SK-N-SH treated with all-trans-retinoic acid at 6 μM for 48 hours (cell line): ENCODE measurements at regions not wholly inside any gene's neighbourhood (a gene's known extent, or its start where the extent isn't known, plus 50 kb on each side); places are given as distances from the start of the nearest gene placed in this dataset.

Source experiments
- ATAC-seq: fragments of 200-7000 bp; cut with Tn5 transposase; 3 replicates; pipeline ENCODE4 v1.9.1; 2020; ENCODE audit warnings: mild to moderate bottlenecking, moderate library complexity
- BACH2 ChIP-seq: fragments of 250-450 bp; sonication (Bioruptor Pico); IDR thresholded peaks from 2 replicates; pipeline ENCODE4 v1.9.0; 2021; ENCODE audit warnings: mild to moderate bottlenecking, borderline replicate concordance
- CSDC2 ChIP-seq: fragments of 250-450 bp; sonication (Bioruptor Pico); IDR thresholded peaks from 2 replicates; pipeline ENCODE4 v1.5.0; 2020; ENCODE audit warnings: mild to moderate bottlenecking, moderate library complexity
- ESRRG ChIP-seq: fragments of 250-450 bp; sonication (Bioruptor Pico); IDR thresholded peaks from 2 replicates; pipeline ENCODE4 v1.6.1; 2021; ENCODE audit warnings: mild to moderate bottlenecking
- GLIS3 ChIP-seq: fragments of 250-450 bp; sonication (Bioruptor Pico); IDR thresholded peaks from 2 replicates; pipeline ENCODE4 v1.5.0; 2020; ENCODE audit warnings: mild to moderate bottlenecking, moderate library complexity
- ISL1 ChIP-seq: fragments of 250-450 bp; sonication (Bioruptor Pico); IDR thresholded peaks from 2 replicates; pipeline ENCODE4 v2.1.2; 2022; ENCODE audit warnings: mild to moderate bottlenecking, moderate library complexity
- OSR1 ChIP-seq: fragments of 250-450 bp; sonication (Bioruptor Pico); IDR thresholded peaks from 2 replicates; pipeline ENCODE4 v1.8.0; 2022; ENCODE audit warnings: moderate library complexity, mild to moderate bottlenecking, inconsistent platforms
- PPARA ChIP-seq: fragments of 250-450 bp; sonication (Bioruptor Pico); IDR thresholded peaks from 2 replicates; pipeline ENCODE4 v1.5.0; 2020; ENCODE audit warnings: mild to moderate bottlenecking, borderline replicate concordance
- SNAI2 ChIP-seq: fragments of 250-450 bp; sonication (Bioruptor Pico); IDR thresholded peaks from 2 replicates; pipeline ENCODE4 v1.5.0; 2020; ENCODE audit warnings: mild to moderate bottlenecking, moderate library complexity
- TCF4 ChIP-seq: fragments of 250-450 bp; sonication (Bioruptor Pico); IDR thresholded peaks from 2 replicates; pipeline ENCODE4 v1.8.0; 2021; ENCODE audit warnings: mild to moderate bottlenecking, moderate library complexity, borderline replicate concordance
- TOX ChIP-seq: fragments of 250-450 bp; sonication (Bioruptor Pico); IDR thresholded peaks from 2 replicates; pipeline ENCODE4 v1.8.0; 2021; ENCODE audit warnings: mild to moderate bottlenecking, moderate library complexity, borderline replicate concordance
- ZC3H10 ChIP-seq: fragments of 250-450 bp; sonication (Bioruptor Pico); IDR thresholded peaks from 2 replicates; pipeline ENCODE4 v1.5.1; 2021; ENCODE audit warnings: mild to moderate bottlenecking, moderate library complexity
- ZFP3 ChIP-seq: fragments of 250-450 bp; sonication (Bioruptor Pico); IDR thresholded peaks from 2 replicates; pipeline ENCODE4 v1.5.0; 2020; ENCODE audit warnings: mild to moderate bottlenecking, moderate library complexity
- ZFP30 ChIP-seq: fragments of 450-650 bp; formaldehyde crosslinking; IDR thresholded peaks from 2 replicates; pipeline ENCODE4 v1.5.0; 2022; ENCODE audit warnings: mild to moderate bottlenecking, moderate library complexity
- ZNF70 ChIP-seq: fragments of 450-650 bp; formaldehyde crosslinking; IDR thresholded peaks from 2 replicates; pipeline ENCODE4 v1.5.0; 2020; ENCODE audit warnings: mild to moderate bottlenecking, moderate library complexity
- TF ChIP-seq, protein P1 (sequence below): fragments of 250-450 bp; sonication (Bioruptor Pico); IDR thresholded peaks from 2 replicates; pipeline ENCODE4 v1.5.1; 2020; ENCODE audit warnings: low read depth, mild to moderate bottlenecking, moderate library complexity
- TF ChIP-seq, protein P2 (sequence below): fragments of 250-450 bp; sonication (Bioruptor Pico); IDR thresholded peaks from 2 replicates; pipeline ENCODE4 v1.8.0; 2020; ENCODE audit warnings: mild to moderate bottlenecking, moderate library complexity, borderline replicate concordance
- TF ChIP-seq, protein P3 (sequence below): fragments of 250-450 bp; sonication (Bioruptor Pico); IDR thresholded peaks from 2 replicates; pipeline ENCODE4 v1.8.0; 2021; ENCODE audit warnings: low read depth, mild to moderate bottlenecking, moderate library complexity, borderline replicate concordance
- TF ChIP-seq, protein P4 (sequence below): fragments of 250-450 bp; sonication (Bioruptor Pico); IDR thresholded peaks from 2 replicates; pipeline ENCODE4 v1.5.0; 2020; ENCODE audit warnings: mild to moderate bottlenecking, moderate library complexity
- TF ChIP-seq, protein P5 (sequence below): fragments of 250-450 bp; sonication (Bioruptor Pico); IDR thresholded peaks from 2 replicates; pipeline ENCODE4 v1.5.1; 2021; ENCODE audit warnings: mild to moderate bottlenecking, moderate library complexity

DNA sequence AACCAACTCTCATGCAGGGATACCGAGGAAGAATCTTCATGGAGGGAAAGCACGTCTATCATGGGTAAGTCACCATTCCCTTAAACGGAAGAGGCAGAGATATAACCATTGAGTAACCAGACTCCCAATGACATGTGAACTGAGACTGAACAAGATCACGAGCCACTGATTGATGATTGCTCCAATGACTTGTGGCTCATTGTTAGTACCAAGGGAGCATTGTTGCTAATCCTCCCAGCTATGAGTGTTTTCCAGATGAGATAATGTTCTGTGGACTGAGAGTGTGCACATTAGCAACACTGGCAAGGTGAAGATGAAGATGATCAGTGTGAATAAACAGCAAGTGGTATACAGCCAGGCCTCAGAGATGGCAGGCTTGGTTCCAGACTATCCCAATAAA lies 219.2 kb upstream of the MAP3K1 start (continued):
- TF ChIP-seq, protein P1, sequence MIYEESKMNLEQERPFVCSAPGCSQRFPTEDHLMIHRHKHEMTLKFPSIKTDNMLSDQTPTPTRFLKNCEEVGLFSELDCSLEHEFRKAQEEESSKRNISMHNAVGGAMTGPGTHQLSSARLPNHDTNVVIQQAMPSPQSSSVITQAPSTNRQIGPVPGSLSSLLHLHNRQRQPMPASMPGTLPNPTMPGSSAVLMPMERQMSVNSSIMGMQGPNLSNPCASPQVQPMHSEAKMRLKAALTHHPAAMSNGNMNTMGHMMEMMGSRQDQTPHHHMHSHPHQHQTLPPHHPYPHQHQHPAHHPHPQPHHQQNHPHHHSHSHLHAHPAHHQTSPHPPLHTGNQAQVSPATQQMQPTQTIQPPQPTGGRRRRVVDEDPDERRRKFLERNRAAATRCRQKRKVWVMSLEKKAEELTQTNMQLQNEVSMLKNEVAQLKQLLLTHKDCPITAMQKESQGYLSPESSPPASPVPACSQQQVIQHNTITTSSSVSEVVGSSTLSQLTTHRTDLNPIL (CRISPR knock-in tag): no peak
- no peak for TF ChIP-seq ESRRG (CRISPR knock-in tag)
- TF ChIP-seq, protein P2, sequence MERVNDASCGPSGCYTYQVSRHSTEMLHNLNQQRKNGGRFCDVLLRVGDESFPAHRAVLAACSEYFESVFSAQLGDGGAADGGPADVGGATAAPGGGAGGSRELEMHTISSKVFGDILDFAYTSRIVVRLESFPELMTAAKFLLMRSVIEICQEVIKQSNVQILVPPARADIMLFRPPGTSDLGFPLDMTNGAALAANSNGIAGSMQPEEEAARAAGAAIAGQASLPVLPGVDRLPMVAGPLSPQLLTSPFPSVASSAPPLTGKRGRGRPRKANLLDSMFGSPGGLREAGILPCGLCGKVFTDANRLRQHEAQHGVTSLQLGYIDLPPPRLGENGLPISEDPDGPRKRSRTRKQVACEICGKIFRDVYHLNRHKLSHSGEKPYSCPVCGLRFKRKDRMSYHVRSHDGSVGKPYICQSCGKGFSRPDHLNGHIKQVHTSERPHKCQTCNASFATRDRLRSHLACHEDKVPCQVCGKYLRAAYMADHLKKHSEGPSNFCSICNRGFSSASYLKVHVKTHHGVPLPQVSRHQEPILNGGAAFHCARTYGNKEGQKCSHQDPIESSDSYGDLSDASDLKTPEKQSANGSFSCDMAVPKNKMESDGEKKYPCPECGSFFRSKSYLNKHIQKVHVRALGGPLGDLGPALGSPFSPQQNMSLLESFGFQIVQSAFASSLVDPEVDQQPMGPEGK (CRISPR knock-in tag): no peak
- no peak for TF ChIP-seq ZC3H10 (CRISPR knock-in tag)
- no peak for TF ChIP-seq ZNF70 (CRISPR knock-in tag)
- no peak for TF ChIP-seq CSDC2 (CRISPR knock-in tag)
- TF ChIP-seq TOX (CRISPR knock-in tag): no peak
- no peak for TF ChIP-seq SNAI2 (CRISPR knock-in tag)

DNA sequence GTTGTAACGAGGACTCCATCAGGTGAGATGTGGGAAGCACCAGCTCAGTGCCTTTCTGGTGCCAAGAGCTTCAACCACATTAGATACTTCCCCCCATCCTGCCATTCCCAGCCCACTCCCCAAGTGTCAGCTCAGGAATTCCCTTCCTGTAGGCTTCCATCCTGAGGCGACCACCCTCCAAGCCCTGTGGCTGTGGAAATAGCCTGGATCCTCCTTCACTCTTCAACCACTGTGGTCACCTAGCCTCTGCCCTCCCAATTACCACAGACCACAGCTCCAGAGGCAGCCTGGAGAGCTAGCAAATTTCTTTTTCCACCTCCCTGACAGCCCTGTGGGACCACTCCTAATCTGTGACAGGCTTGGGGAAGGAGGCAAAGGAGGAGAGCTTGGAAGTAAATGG lies 219.8 kb upstream of the MAP3K1 start:
- TF ChIP-seq ZNF70 (CRISPR knock-in tag) (no peak), TOX (CRISPR knock-in tag) (no peak), PPARA (no peak), ISL1 (no peak), OSR1 (CRISPR knock-in tag) (no peak), ZFP30 (no peak), CSDC2 (CRISPR knock-in tag) (no peak)
- TF ChIP-seq, protein P3, sequence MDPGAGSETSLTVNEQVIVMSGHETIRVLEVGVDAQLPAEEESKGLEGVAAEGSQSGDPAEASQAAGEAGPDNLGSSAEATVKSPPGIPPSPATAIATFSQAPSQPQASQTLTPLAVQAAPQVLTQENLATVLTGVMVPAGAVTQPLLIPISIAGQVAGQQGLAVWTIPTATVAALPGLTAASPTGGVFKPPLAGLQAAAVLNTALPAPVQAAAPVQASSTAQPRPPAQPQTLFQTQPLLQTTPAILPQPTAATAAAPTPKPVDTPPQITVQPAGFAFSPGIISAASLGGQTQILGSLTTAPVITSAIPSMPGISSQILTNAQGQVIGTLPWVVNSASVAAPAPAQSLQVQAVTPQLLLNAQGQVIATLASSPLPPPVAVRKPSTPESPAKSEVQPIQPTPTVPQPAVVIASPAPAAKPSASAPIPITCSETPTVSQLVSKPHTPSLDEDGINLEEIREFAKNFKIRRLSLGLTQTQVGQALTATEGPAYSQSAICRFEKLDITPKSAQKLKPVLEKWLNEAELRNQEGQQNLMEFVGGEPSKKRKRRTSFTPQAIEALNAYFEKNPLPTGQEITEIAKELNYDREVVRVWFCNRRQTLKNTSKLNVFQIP (CRISPR knock-in tag): no peak
- TF ChIP-seq, all 23 proteins: peak for 0
- ATAC-seq: no peak

DNA sequence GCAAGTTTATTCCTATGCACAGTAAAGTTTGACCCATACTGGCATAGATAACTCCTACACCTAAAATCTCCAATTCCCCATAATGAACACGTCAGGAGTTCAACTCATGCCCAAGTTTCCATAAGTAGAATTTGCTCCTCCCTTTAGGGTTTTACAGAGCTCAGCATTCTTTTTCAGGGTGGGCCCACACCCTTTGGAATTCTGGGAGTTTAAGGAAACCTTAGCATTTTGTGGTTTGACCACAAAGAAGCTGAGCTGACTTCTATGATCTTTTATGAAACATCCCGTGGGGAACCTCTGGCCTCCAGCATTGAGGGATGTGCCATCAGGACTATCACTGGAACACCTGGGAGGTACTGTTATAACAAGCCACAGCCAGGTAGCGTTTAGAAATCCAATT lies 220.6 kb upstream of the MAP3K1 start:
- ATAC-seq: no peak
- no peak for TF ChIP-seq GLIS3 (CRISPR knock-in tag)
- no peak for TF ChIP-seq CSDC2 (CRISPR knock-in tag)
- no peak for TF ChIP-seq PPARA
- no peak for TF ChIP-seq TCF4 (CRISPR knock-in tag)
- TF ChIP-seq, protein P4, sequence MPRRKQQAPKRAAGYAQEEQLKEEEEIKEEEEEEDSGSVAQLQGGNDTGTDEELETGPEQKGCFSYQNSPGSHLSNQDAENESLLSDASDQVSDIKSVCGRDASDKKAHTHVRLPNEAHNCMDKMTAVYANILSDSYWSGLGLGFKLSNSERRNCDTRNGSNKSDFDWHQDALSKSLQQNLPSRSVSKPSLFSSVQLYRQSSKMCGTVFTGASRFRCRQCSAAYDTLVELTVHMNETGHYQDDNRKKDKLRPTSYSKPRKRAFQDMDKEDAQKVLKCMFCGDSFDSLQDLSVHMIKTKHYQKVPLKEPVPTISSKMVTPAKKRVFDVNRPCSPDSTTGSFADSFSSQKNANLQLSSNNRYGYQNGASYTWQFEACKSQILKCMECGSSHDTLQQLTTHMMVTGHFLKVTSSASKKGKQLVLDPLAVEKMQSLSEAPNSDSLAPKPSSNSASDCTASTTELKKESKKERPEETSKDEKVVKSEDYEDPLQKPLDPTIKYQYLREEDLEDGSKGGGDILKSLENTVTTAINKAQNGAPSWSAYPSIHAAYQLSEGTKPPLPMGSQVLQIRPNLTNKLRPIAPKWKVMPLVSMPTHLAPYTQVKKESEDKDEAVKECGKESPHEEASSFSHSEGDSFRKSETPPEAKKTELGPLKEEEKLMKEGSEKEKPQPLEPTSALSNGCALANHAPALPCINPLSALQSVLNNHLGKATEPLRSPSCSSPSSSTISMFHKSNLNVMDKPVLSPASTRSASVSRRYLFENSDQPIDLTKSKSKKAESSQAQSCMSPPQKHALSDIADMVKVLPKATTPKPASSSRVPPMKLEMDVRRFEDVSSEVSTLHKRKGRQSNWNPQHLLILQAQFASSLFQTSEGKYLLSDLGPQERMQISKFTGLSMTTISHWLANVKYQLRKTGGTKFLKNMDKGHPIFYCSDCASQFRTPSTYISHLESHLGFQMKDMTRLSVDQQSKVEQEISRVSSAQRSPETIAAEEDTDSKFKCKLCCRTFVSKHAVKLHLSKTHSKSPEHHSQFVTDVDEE (CRISPR knock-in tag): no peak
- TF ChIP-seq BACH2: no peak
- TF ChIP-seq, protein P5, sequence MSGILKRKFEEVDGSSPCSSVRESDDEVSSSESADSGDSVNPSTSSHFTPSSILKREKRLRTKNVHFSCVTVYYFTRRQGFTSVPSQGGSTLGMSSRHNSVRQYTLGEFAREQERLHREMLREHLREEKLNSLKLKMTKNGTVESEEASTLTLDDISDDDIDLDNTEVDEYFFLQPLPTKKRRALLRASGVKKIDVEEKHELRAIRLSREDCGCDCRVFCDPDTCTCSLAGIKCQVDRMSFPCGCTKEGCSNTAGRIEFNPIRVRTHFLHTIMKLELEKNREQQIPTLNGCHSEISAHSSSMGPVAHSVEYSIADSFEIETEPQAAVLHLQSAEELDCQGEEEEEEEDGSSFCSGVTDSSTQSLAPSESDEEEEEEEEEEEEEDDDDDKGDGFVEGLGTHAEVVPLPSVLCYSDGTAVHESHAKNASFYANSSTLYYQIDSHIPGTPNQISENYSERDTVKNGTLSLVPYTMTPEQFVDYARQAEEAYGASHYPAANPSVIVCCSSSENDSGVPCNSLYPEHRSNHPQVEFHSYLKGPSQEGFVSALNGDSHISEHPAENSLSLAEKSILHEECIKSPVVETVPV (CRISPR knock-in tag): no peak
- TF ChIP-seq ZNF70 (CRISPR knock-in tag): no peak
- TF ChIP-seq ZC3H10 (CRISPR knock-in tag): no peak
- TF ChIP-seq, protein P2 (CRISPR knock-in tag): no peak
- TF ChIP-seq ESRRG (CRISPR knock-in tag): no peak
- TF ChIP-seq OSR1 (CRISPR knock-in tag): no peak
- no peak for TF ChIP-seq ZFP3
